HG03342 (cell line): ENCODE measurements at regions not wholly inside any gene's neighbourhood (a gene's known extent, or its start where the extent isn't known, plus 50 kb on each side); places are given as distances from the start of the nearest gene placed in this dataset.
"Not testable (repeated sequence)": the region's sequence is repeated elsewhere in the genome, so short reads cannot be mapped to it uniquely, and the experiment has no call there.

Experiments used
- ATAC-seq: cut with Tn5 transposase; IDR thresholded peaks from one replicate; pipeline ENCODE4 v1.9.1; 2021; ENCODE audit warnings: mild to moderate bottlenecking, moderate library complexity; ENCODE audit not compliant: unreplicated experiment

DNA sequence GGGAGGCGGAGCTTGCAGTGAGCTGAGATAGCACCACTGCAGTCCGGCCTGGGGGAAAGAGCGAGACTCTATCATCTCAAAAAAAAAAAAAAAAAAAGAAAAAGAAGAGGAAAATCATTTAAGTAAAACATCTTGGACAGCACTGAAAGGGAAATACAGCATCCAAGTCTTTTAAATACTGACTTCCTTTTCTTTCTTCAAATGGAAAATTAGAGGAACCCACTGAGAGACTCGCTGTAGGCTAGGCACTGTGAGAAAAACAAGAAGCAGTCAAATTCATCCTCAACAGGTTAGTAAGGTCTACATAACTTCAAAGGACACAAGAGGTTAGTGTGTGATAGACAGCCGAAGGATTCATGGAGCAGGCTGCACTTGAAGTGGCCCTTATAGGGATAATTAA lies 243.7 kb downstream of the BLID start:
- no peak for ATAC-seq

DNA sequence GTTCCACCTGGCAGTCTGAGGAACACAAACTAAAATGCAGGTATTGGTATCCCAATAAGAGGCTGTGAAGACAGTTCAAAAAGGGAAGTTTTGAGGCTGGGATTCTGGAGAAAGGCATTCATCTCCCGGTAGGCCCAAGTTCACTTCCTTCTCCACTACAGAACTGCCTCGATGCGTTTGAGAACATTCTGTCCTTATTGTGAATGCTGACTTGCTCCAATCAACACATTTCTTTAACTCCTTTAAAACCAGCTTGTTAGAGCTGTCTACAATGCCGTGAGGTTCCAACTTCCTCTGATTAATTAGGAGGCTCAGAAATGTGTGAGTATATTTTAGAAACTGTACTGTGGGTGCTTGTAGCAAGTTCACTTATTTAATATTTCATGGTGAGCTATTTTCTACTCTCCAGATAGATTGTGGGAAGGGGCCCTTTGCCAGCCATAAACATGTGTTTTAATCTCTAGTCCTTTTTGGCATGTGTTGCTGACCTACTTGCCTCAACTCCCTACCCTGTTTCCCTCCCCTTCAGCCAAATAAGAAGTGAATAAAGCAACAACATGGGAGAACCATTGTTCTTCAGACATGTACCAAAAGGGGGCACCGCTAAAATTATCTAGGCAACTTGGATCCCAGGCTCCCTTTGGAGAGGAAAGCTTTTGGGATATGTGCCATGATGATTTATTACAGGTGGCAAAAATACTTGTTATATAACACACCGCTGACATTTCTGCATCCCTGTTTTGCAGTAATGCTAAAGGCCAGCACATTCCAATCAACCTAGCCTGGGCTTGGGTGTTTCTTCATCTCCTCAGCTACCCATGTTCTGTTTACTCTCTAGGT lies 245.6 kb downstream of the BLID start:
- no peak for ATAC-seq

DNA sequence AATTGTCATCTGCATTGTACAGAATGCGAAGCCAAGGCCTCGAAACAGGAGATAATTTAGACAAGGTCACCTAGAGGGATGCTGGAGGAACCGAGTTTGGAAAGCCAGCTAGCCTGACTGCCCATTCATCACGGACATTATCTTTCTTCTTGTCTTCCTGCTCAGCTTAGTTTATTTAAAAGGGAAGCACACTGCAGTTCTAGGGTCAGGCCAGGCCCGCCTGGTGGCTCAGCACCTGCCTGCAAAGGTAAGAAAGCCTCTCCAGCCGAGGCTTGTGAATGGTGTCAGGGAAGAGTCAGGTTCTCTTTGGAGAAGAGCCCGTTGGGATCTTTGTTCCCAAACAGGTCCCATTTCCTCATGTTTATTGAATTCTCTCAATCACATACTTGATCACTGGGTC lies 246.5 kb downstream of the BLID start:
- no peak for ATAC-seq

DNA sequence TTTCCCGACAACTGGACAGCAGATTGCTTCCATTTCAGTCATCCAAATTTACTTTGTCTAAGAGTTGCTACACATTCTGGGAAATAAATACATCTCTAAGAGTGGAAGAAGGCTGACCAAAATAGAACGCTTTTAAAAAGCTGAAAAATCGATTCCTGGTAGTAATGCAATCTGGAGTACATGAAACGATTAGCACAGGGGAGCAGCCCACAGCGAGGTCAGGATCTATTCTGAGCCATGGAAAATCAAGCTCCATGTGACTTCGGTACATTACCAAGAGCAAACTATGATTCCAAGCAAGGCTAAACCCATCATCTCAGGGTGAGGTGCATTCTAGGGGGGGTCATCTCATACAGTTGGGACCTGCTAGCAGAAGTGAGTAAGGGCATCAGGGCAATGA lies 249.3 kb downstream of the BLID start:
- ATAC-seq: no peak

DNA sequence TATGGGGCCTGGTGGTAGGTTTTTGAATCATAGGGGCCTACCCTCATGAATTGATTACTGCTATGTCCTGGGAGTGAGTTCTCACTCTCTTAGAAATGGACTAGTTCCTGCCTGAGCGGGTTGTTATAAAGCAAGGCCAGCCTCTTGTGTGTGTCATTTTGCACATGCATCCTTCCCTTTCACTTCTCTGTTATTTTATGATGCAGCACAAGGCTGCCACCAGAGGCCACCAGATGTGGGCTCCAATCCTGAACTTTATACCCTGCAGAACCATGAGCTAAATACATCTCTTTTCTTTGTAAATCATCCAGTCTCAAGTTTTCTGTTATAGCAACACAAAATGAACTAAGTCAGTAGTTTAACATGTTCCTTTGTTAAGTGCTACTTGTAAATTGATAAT lies 251.4 kb downstream of the BLID start:
- ATAC-seq: no peak

DNA sequence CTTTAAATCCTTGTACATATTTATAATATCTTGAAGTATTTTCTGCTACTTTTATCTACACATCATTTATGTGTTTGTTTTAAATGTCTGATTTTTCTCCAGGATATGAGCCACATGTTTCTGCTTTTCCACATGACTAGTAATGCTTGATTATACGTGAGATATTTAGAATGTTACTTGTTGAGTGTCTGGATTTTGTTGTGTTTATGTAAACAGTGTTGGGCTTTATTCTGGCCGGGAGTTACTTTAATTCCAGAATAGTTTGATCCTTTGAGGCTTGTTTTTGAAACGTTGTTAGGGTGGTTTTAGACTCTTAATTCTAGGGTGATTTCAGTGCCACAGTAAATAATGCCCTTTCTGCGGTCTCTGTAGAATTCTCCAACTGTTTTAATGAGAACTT lies 252.9 kb downstream of the BLID start:
- no peak for ATAC-seq

DNA sequence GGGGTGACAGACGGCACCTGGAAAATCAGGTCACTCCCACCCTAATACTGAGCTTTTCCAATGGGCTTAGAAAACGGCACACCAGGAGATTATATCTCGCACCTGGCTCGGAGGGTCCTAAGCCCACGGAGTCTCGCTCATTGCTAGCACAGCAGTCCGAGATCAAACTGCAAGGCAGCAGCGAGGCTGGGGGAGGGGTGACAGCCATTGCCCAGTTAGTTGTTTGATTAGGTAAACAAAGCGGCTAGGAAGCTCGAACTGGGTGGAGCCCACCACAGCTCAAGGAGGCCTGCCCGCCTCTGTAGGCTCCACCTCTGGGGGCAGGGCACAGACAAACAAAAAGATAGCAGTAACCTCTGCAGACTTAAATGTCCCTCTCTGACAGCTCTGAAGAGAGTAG lies 260.9 kb downstream of the BLID start:
- ATAC-seq: not testable (repeated sequence)

DNA sequence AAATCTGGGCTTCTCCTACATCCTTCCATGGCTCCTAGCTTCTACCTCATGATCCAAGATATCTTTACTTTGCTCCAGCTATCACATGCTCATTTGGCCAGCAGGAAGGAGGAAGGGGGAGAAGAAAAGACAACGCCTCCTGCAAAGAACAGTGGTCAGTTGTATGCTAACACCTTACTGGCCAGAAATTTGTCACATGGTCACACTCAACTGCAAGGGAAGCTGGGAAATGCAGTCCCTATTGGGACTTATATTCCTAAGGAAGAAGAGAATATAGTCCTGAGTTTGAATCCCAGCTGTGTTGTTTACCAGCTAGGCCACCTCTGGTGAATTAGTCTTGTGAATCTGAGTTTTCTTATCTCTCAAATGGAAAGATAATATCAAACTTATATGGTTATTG lies 272.0 kb downstream of the BLID start:
- ATAC-seq: no peak

DNA sequence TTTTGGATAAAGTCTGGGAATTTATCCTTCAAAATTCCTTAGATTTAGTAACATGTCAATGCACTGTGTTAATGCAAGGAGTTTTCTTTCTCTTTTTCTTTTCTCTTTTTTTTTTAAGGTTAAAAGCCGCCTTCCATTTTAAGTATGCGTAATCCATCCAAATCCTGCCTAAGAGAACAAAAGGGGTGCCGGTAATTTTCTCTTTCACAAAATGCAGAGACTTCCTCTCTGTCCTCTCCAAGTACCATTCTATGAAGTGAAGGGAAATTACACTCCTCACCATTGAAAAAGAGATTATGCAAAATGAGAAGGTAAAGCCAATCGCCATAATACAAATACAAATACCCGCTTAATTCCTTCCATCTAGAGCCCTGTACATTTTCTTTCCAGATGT lies 273.8 kb downstream of the BLID start:
- ATAC-seq: no peak

DNA sequence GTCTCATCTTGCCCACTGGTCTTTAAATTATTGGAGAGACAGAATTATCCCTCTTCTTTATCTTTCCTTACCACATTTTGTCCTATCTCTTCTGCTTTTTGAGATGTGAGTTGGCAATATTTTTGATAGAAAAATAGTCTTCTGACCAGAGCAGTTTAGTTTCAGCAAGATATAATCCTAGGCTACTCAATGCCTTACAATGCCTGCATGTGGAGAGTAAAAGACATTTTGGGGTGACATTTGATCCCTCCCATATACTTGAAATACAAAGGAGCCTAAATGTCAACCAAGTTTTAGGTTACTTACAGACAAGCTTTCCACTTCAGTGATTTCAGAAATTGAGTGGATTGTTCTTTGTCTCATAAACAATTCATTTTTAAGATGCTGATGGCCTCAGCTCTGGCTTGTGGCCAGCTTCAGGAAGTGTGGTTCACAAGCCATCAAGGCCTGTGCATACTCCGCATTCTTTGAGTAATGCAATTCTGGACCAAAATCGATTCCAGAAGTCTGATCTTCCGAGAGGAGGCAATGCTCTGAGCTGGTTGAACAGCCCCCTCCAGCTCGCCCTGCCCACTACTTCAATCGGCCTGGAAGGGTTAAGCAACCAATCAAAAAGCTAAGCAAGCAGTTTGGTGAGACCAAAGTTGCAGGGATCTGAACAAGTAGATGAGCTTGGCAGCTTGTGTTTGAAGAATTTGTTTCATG lies 274.4 kb downstream of the BLID start:
- ATAC-seq: no peak

DNA sequence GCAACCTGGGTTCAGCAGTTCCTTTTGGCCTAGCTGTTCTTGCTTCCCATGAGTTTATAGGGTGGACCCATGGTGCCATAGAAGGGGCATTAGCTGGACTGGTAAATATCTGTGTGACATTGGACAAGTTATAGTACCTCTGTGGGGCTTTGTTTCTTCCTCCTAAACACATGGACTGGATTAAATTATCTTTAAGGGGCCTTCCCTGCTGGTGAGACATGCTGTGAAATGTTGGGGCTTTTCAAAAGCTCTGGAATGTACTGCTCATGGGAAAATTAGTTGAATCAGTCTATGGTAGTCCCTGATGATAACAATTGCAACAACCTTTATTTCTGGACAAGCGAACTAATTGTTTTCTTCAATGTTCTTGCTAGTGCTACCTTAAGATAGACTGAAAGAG lies 276.2 kb downstream of the BLID start:
- ATAC-seq: no peak

DNA sequence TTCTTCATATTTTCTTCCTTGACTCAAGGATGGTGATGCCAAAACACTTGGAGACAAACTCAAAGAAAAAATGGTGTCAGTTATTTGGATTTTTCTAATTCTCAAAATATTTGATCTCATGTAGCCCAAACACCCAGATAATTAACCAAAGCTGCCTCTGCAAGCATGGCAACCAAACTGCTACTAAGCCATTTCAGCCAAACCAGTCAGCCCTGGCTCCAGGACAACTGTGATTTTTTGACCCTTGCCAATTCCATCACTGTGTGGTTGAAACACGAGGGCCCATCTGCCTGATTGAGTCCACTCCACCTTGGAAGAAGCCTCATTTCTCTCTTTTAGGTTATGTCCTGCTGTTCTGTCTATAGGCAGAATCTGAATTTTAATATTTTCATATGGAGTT lies 277.4 kb downstream of the BLID start:
- ATAC-seq: no peak

DNA sequence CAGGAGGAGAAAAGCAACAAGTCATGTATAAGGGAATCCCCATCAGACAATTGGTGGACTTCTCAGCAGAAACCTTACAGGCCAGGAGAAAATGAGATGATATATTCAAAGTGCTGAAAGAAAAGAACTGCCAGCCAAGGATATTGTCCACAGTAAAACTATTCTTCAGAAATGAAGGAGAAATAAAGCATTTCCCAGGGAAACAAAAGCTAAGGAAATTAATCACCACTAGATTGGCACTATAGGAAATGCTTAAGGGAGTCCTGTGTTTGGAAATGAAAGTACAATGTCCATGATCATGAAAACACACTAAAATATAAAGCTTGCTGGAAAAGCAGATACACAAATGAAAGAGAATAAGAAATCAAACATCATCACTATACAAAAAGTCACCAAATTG lies 282.0 kb downstream of the BLID start:
- no peak for ATAC-seq

DNA sequence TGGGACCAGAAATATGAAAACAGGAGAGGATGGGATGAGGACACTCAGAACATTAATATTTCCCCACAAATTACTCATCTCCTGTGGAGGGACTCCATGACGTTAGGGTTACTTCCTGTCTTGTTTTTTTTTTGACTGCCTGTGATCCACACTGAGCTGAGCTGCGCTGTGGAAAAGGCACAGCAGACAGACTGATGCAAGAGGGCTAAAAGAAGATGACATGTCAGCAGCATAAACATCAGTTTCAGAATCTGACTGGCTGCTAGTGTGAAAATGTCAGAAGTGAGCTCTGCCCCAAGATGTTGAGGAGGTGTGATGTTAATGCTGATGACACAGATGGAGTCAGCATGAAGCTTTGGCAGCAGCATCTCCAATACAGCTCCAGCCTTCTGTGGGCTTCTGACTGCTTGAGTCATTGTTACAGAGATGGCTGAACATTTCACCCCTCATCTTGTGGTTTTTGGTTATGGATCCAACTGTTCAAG lies 286.8 kb downstream of the BLID start:
- ATAC-seq: no peak

DNA sequence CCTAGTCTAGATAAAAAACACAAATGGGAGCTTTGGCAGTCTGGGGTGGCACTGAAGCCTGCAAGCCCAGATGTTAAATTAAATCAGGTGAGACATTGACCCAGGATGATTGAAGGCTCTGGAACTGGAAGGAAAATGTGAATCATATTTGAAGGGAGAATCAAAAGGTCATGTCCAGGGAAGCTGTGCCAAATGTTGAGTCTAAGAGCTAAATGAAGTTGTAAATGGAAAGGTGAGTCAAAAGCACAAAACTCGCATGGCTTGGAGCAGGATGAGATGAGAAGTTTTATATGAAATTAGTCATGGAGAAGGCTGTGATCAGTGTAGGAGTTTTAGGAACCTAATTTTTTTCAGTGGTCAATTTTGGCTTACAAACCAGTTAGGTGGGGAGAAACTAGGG lies 301.1 kb downstream of the BLID start:
- no peak for ATAC-seq

DNA sequence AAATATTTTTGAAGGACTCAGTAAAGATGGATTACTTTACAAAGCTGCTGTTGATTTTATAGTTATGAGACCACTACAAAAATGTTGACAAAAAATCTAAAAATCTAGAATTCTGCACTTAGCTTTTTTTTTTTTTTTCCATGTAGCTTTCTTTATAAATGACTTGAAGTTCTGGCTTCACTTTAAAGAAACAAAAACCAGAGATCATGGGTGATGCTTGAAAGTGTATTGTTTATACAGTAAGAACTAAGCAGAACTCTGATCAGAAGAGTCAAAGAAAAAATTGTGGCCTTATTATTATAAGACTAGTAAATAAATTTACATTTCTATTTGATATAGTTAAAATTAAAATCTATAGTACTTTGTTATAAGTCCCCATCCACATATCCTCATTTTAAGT lies 301.7 kb downstream of the BLID start:
- ATAC-seq: no peak

DNA sequence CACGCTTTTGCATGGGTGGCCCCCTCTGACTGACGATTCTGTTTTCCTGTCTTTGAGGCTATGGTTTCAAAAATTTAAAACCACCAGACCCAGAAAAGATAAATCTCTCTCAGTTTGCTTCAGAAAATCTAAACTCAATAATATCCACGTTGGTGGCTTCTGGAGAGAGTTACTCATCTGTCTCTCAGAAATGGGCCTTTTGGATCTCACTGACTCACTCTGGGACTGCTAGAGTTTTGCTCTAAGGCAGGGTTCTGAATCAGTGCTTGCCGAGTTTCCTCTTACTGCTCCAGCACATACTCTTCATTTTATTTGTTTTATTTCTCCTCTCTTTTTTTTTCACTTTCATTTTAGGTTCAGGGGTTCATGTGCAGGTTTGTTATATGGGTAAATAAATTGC lies 305.7 kb downstream of the BLID start:
- no peak for ATAC-seq

DNA sequence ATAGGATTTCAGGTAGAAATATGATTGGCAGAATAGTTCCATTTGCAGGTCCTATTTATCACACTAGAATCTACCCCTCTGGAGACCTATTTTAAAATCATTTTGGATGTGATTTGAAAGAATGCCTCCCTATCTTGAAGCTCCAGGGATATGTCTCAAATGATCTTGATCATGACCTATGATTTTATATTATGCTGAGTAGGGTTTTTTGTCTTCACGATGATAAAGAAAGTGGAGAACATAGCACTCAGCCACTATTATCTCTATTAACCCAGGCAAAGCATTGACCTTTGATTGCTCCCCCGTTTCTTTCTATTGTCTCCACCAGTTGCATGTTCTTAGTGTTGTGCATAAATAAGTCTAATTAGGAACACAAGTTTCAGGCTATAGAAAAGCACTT lies 307.9 kb downstream of the BLID start:
- no peak for ATAC-seq

DNA sequence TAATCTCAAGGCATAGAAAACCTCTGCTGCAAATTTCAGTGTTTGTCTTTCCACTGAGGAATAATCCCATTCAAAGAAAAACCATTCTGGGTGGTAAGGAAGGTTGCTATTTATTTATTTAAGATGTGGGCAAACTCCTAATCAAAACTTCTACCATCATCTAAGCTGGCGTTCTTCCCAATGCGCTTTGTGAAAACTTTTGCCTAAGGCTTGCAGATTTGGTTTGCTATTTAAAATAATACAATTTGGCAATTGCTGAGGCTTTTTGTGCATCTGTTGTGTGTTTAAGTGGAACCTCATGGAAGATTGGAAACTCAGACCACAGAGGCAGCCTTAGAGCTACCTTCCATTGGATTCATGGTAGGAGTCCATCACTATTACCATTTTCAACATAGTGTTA lies 309.0 kb downstream of the BLID start:
- no peak for ATAC-seq

DNA sequence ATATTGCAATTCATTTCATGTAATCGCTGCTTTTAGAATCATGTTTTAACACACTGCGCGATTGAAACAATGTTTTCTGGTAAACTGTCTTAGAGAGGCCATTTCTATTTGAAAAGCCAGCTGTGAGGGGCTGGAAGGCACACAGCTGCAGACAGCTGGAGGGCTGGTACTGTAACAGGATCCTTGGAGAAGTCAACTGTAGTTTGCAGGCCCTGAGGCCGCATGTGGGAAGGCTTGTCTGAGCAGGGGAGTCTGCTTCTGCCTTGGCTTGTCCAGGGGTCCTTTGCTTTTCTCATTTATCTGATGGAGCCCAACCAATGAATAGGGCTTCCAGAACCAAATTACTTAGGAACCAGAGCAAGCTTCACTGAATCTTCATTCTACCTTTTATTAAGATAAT lies 313.5 kb downstream of the BLID start:
- no peak for ATAC-seq

DNA sequence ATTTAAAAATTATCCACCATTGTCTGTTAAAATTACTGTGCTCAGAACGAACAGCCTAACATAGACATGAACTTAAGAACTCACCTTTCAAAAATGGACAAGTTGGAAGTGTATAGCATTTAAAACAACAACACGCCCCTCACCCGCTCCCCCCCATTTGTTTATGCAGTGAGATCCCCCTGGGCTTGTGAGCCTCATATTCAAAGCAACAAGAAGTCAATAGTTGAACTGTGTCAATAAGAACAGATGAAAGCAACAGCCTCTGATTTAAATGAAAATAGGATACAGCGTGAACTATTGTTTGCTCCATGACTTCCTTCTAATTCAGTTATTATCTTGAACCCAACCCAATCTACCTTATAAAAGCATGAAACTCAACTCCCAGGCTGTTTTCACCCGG lies 314.2 kb downstream of the BLID start:
- no peak for ATAC-seq

DNA sequence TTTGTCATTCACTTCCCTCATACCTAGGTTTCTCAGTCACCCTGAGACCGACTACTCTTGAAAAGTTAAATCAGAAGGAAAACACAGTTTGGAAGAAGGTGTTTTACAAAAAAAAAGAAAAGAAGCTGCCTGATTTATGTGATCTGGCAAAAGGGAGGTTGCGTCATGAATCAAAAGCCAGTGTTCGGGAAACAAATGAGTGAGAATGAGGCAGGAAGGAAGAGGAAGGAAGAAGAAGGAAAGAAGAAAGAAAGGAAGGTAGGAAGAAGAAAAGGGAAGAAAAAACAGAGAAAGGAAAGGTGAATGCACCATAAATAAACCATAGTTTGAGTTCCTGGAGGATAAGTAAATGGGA lies 314.6 kb downstream of the BLID start:
- ATAC-seq: no peak
